GM12874 (cell line): ENCODE measurements at regions not wholly inside any gene's neighbourhood (a gene's known extent, or its start where the extent isn't known, plus 50 kb on each side); places are given as distances from the start of the nearest gene placed in this dataset.

Experiments
- TF ChIP-seq, protein P1 (sequence below): IDR thresholded peaks from 2 replicates; pipeline ENCODE4 v1.5.1; 2011; ENCODE audit warnings: low read depth, mild to moderate bottlenecking, control low read depth, low read length, moderate library complexity; ENCODE audit not compliant: insufficient read depth

DNA sequence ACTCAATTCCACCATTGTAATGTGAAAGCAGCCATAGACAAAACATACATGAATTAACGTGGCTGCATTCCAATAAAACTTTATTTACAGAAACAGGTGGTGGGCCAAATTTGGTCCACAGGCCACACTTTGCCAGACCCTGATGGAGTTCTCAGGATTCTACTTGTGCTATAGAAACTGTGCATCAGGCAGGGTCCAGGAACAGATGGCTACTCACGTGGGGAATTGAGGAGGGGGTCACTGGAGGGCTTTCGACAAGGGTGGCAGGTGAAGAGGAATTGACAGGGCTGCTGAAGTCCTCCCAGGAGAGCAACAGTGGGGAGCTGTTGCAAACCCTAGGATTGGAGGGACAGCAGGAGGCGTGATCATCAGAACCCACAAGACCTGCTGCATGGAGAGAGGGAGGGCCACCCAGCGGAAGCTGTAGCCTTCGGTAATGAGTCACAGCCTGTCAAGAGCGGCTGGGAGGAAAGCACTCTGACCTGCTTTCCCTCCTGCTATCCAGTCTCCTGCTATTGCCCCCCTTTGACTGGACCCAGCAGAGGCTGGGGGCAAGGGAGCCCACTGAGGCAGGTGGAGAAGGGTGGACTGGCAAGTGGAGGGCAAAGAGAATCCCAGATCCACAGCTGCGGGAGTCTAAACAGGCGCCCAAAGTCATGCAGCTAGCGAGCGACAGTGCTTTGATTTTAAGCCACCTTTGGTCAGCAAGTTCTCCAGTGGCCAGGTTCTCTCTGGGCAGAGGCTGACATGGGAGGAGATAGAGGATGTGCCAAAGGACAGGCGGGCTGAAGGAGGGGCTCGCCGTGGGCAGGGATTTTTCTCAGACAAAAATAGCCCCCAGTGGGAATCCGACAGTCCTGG is 138.3 kb upstream of the SMIM23 start:
- TF ChIP-seq, protein P1, sequence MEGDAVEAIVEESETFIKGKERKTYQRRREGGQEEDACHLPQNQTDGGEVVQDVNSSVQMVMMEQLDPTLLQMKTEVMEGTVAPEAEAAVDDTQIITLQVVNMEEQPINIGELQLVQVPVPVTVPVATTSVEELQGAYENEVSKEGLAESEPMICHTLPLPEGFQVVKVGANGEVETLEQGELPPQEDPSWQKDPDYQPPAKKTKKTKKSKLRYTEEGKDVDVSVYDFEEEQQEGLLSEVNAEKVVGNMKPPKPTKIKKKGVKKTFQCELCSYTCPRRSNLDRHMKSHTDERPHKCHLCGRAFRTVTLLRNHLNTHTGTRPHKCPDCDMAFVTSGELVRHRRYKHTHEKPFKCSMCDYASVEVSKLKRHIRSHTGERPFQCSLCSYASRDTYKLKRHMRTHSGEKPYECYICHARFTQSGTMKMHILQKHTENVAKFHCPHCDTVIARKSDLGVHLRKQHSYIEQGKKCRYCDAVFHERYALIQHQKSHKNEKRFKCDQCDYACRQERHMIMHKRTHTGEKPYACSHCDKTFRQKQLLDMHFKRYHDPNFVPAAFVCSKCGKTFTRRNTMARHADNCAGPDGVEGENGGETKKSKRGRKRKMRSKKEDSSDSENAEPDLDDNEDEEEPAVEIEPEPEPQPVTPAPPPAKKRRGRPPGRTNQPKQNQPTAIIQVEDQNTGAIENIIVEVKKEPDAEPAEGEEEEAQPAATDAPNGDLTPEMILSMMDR = no peak

DNA sequence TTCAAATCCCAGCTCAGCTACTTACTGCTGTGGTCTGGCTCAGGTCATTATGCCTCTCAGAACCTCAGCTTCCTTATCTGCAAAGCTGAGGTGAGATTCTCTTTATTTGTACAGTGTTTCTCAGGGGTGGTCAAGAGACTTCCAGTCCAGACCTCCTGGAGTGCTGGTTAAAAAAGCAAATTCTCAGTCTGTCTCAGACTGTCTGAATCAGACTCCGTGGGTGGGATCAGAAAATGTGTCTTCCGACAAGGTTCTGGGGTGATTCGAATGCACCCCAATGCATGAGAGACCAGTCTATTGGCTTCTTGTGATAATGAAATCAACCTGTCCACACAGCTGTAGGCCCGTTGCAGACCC is 137.7 kb upstream of the SMIM23 start:
- TF ChIP-seq, protein P1 = no peak

- TF ChIP-seq, protein P1 = no peak
Observed at GRCh38 chr5:171648279-171649074, 137.1 kb upstream of the SMIM23 start.

DNA sequence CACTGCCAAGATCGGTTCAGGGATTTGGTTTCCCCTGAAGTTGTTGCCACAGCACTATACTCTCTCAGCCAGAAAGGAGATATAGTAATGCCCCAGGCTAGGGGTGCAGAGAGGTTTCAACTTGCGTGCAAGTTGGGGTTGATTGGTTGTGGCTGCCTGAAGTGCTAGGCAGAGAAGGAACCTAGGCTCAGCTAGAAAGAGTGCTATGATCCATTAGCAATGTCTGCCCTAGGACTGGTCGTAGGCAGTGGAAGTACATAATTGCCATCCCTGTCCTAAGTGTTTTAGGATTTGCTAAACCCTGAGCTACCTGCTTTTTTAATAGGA is 136.6 kb upstream of the SMIM23 start:
- TF ChIP-seq, protein P1 = no peak

DNA sequence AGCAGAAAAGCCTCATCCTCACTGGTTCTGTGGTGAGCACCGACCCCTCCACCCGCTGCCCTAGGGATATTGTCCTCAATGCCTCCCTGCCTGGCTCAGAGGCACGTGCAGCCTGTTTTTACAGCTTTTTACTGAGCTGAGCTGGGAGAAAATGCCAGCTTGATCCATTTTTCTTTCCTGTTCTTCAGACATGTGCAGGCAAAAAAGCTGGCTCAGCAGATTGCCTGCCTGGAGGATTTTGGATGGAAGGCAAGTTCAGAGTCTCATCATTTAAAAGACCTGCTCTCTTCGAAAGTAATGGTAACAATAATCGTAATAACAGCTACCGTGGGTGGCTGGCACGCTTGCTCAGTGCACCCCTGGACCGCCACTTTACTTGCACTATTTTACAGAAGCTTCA is 135.0 kb upstream of the SMIM23 start:
- TF ChIP-seq, protein P1 = no peak

DNA sequence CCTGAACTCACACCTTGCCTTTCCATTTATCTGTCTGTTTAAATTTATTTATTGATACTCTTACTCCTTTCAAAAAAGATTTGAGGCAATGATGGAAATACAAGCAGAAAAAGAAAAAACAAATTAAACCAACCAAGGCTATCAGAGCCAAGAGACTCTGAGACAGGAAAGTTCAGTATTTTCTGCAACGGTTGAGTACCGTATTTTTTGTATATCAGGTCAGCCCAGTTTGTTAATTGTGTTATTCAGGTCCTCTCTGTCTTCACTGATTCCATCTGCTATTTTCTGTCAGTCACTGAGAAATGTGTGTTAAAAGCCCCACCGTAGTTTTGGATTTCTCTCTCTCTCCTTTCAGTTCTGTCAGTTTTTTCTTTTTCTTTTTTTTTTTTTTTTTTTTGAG is 134.5 kb upstream of the SMIM23 start:
- TF ChIP-seq, protein P1 = no peak

GRCh38 chr5:171654881-171655280 is 130.7 kb upstream of the SMIM23 start:
- TF ChIP-seq, protein P1 = no peak
